PC-3 (cell line): ENCODE measurements at regions not wholly inside any gene's neighbourhood (a gene's known extent, or its start where the extent isn't known, plus 50 kb on each side); places are given as distances from the start of the nearest gene placed in this dataset.

ENCODE experiments used
- ATAC-seq: fragments of 200-7000 bp; cut with Tn5 transposase; 2 replicates; pipeline ENCODE4 v1.9.1; 2020; ENCODE audit warnings: mild to moderate bottlenecking, moderate library complexity
- BruUV-seq: library from RNA; stranded (reverse); fragments of 400-500 nt; replicated peaks from 2 replicates; lab custom pipeline; 2021; lab: Mats Ljungman, UMichigan
- CTCF ChIA-PET: fragments of 300-600 bp; sonication (Branson Sonifier 250); formaldehyde crosslinking; loops from one replicate; lab custom pipeline; 2022; ENCODE audit warnings: antibody characterized with exemption; lab: Charles Lee
- POLR2A ChIA-PET: fragments of 300-600 bp; sonication (Branson Sonifier 250); formaldehyde crosslinking; loops from one replicate; lab custom pipeline; 2022; ENCODE audit warnings: antibody characterized with exemption; ENCODE audit not compliant: unreplicated experiment; lab: Charles Lee
- DNase-seq: peaks from one replicate; pipeline ENCODE4 v3.0.0-alpha.2; 2015
- H2AFZ ChIP-seq: fragments of 300-600 bp; sonication (generic); 2 replicates; pipeline ENCODE4 v1.6.0; 2016; ENCODE audit warnings: antibody characterized with exemption, low read length
- H3F3A ChIP-seq: fragments of 300-600 bp; sonication (generic); one replicate; pipeline ENCODE4 v1.6.0; 2017; ENCODE audit warnings: antibody characterized with exemption, low read length, control low read depth, mild to moderate bottlenecking; ENCODE audit not compliant: unreplicated experiment
- H3K27ac ChIP-seq: fragments of 300-600 bp; sonication (generic); 2 replicates; pipeline ENCODE4 v1.5.1; 2016; ENCODE audit warnings: mild to moderate bottlenecking, low read length
- H3K27me3 ChIP-seq: fragments of 300-600 bp; sonication (generic); 2 replicates; pipeline ENCODE4 v1.6.1; 2016; ENCODE audit warnings: low read length, mixed read lengths
- H3K36me3 ChIP-seq: fragments of 300-600 bp; sonication (generic); 2 replicates; pipeline ENCODE4 v1.6.1; 2016; ENCODE audit warnings: low read depth, mixed run types, low read length, mixed read lengths
- H3K4me1 ChIP-seq: fragments of 300-600 bp; sonication (generic); 2 replicates; pipeline ENCODE4 v1.5.1; 2016; ENCODE audit warnings: low read length; ENCODE audit not compliant: insufficient read depth
- H3K4me2 ChIP-seq: fragments of 300-600 bp; sonication (generic); 2 replicates; pipeline ENCODE4 v1.6.0; 2016; ENCODE audit warnings: low read length
- H3K4me3 ChIP-seq: fragments of 300-600 bp; sonication (generic); 2 replicates; pipeline ENCODE4 v1.5.1; 2016; ENCODE audit warnings: mild to moderate bottlenecking, low read length, mixed read lengths
- H3K79me2 ChIP-seq: fragments of 300-600 bp; sonication (generic); 2 replicates; pipeline ENCODE4 v1.6.1; 2017; ENCODE audit warnings: low read length, mixed read lengths
- H3K9ac ChIP-seq: fragments of 300-600 bp; sonication (generic); 2 replicates; pipeline ENCODE4 v1.6.0; 2016; ENCODE audit warnings: mild to moderate bottlenecking, low read length
- H3K9me2 ChIP-seq: fragments of 300-600 bp; sonication (generic); replicated peaks from 2 replicates; pipeline ENCODE4 v1.6.1; 2016; ENCODE audit warnings: mixed run types, low read length, mixed read lengths
- H3K9me3 ChIP-seq: fragments of 300-600 bp; sonication (generic); 2 replicates; pipeline ENCODE4 v1.6.1; 2016; ENCODE audit warnings: low read length, mixed read lengths
- H4K20me1 ChIP-seq: fragments of 300-600 bp; sonication (generic); 2 replicates; pipeline ENCODE4 v1.6.1; 2016; ENCODE audit warnings: low read length, mixed read lengths
- EZH2 ChIP-seq: fragments of 300-600 bp; sonication (generic); IDR thresholded peaks from one replicate; pipeline ENCODE4 v1.6.1; 2017; ENCODE audit warnings: antibody characterized with exemption, mild to moderate bottlenecking, low read length; ENCODE audit not compliant: unreplicated experiment
- EZH2phosphoT487 ChIP-seq: fragments of 300-600 bp; sonication (generic); IDR thresholded peaks from 2 replicates; pipeline ENCODE4 v1.6.1; 2018; ENCODE audit warnings: mild to moderate bottlenecking, antibody characterized with exemption, low read length, borderline replicate concordance
- intact Hi-C: fragments of 100-400 bp; cut with micrococcal nuclease; formaldehyde crosslinking; loops from 2 replicates; pipeline ENCODE4 v1.9.0; 2023
- TF ChIP-seq, protein P1 (sequence below): fragments of 300-600 bp; sonication (generic); conservative IDR thresholded peaks from 2 replicates; pipeline ENCODE4 v1.5.1; 2017; ENCODE audit warnings: antibody characterized with exemption, low read depth, mild to moderate bottlenecking, low read length

DNA sequence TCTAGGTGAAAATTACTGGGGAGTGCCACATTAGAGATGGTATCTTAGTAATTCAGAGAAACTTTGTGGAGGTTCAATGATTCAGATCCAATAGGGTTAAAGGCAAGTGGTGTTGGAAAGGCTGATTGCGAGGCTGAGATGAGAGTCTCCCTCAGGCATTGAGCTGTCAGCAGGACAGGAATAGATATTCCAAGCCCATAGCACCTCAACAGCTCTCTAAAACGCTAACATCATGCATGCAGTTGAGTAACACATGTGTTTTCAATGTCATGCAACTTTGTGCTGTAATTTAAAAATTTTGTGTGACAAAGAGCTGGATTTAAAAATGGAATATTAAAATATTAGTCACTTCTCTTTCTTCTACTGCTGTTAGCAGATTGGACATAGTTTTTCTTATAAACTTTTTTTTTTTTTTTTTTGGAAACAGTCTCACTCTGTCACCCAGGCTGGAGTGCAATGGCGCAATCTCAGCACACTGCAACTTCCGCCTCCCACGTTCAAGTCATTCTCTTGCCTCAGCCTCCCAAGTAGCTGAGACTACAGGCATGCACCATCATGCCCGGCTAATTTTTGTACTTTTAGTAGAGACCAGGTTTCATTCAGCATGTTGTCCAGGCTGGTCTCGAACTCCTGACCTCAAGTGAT lies 173.5 kb upstream of the C1QTNF7 start:
- Histone ChIP-seq H3K27me3 (no peaks in the 10 kb centered on the region), H3K4me2 (no peak overlapping the region), H3F3A (no peaks in the 10 kb centered on the region), H3K79me2 (no peaks in the 10 kb centered on the region), H3K4me1 (no peaks in the 10 kb centered on the region), H3K9me3 (no peaks in the 10 kb centered on the region), H3K4me3 (no peak overlapping the region), H3K27ac (no peak overlapping the region), H3K36me3 (no peaks in the 10 kb centered on the region), H3K9me2 (no peaks in the 10 kb centered on the region), H4K20me1 (no peaks in the 10 kb centered on the region), H3K9ac (no peak overlapping the region), H2AFZ (no peak overlapping the region)
- ChIA-PET POLR2A (no interaction called here), CTCF (no interaction called here)
- intact Hi-C loops, result no loop called here
- TF ChIP-seq, protein P1, sequence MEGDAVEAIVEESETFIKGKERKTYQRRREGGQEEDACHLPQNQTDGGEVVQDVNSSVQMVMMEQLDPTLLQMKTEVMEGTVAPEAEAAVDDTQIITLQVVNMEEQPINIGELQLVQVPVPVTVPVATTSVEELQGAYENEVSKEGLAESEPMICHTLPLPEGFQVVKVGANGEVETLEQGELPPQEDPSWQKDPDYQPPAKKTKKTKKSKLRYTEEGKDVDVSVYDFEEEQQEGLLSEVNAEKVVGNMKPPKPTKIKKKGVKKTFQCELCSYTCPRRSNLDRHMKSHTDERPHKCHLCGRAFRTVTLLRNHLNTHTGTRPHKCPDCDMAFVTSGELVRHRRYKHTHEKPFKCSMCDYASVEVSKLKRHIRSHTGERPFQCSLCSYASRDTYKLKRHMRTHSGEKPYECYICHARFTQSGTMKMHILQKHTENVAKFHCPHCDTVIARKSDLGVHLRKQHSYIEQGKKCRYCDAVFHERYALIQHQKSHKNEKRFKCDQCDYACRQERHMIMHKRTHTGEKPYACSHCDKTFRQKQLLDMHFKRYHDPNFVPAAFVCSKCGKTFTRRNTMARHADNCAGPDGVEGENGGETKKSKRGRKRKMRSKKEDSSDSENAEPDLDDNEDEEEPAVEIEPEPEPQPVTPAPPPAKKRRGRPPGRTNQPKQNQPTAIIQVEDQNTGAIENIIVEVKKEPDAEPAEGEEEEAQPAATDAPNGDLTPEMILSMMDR, result no peak
- no peak for TF ChIP-seq EZH2
- no peak for TF ChIP-seq EZH2phosphoT487
- DNase-seq, result no peak
- ATAC-seq, result no peak
- no TSS peak for BruUV-seq

- Histone ChIP-seq H3K9me3 (no peaks in the 10 kb centered on the region), H3K9ac (no peak overlapping the region), H4K20me1 (no peaks in the 10 kb centered on the region), H3K36me3 (no peaks in the 10 kb centered on the region), H2AFZ (no peak overlapping the region), H3K9me2 (no peaks in the 10 kb centered on the region), H3K4me2 (no peak overlapping the region), H3K4me3 (no peak overlapping the region), H3K27me3 (no peaks in the 10 kb centered on the region), H3F3A (no peaks in the 10 kb centered on the region), H3K79me2 (no peaks in the 10 kb centered on the region), H3K4me1 (peaks cover 9% of the 10 kb centered on the region), H3K27ac (no peak overlapping the region)
- CTCF ChIA-PET, result no interaction called here
- ATAC-seq (no peak), DNase-seq (no peak)
- TF ChIP-seq EZH2phosphoT487 (no peak), EZH2 (no peak)
- TF ChIP-seq, protein P1, result no peak
- POLR2A ChIA-PET, result no interaction called here
- BruUV-seq, result no TSS peak
- intact Hi-C loops, result no loop called here
These were observed 172.3 kb upstream of the C1QTNF7 start for GRCh38 chr4:15255537-15255936.

- DNase-seq (no peak), ATAC-seq (no peak)
- Histone ChIP-seq H3K9me2 (no peaks in the 10 kb centered on the region), H3K4me2 (no peak overlapping the region), H3K9ac (no peak overlapping the region), H3K27ac (no peak overlapping the region), H3K4me3 (no peak overlapping the region), H3K27me3 (no peaks in the 10 kb centered on the region), H3F3A (no peaks in the 10 kb centered on the region), H3K9me3 (no peaks in the 10 kb centered on the region), H3K4me1 (peaks cover 23% of the 10 kb centered on the region), H3K79me2 (no peaks in the 10 kb centered on the region), H4K20me1 (no peaks in the 10 kb centered on the region), H2AFZ (no peak overlapping the region), H3K36me3 (no peaks in the 10 kb centered on the region)
- intact Hi-C loops, result no loop called here
- CTCF ChIA-PET, result no interaction called here
- TF ChIP-seq, protein P1, result no peak
- TF ChIP-seq EZH2, result no peak
- no peak for TF ChIP-seq EZH2phosphoT487
- POLR2A ChIA-PET, result no interaction called here
- no TSS peak for BruUV-seq
These were observed 167.1 kb upstream of the C1QTNF7 start for GRCh38 chr4:15260758-15261157.
